ENCODE measurements at regions not wholly inside any gene's neighbourhood (a gene's known extent, or its start where the extent isn't known, plus 50 kb on each side); places are given as distances from the start of the nearest gene placed in this dataset.

DNA sequence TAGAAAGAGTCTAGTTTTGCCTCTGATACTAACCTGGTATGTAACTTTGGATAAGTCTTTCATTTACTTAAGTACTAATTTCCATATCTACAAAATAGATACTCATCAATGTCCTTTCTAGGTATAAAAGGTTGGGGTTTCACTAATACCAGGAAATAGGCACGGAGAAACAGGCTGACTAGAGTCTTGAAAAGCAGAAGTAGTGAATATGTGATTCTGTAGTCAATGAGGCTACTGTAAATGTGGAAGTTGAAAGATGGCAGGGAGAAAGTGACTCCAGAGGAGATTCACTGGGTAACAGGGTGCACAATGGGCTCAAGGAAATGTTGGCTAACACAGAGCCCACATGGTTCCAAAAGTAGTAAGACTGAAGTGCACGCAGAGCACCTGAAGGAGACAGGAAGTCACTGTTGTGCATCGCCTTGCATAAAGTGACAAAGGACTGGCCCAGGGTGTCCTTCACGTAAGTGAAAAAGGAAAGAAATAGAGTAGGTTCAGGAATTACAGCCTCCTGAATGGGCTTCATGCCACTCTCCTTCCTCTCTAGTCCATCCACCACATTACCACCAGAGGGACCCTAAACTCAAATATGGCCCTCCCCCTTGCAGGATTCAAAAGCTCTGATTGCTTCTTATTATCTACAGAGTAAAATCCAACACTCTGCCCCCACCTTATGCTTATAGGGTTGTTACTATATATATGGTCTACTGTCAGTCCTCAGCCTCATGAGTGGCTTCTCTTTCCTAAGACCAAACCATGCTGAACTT, 288.0 kb upstream of the SMARCA2 start:
- TF ChIP-seq ZNF274 (IDR thresholded peaks at IDR 0.05; ENCODE audit: low read depth, low read length) (no peak), YY1 (IDR thresholded peaks at IDR 0.05; ENCODE audit: insufficient read depth, insufficient read length) (no peak), SUZ12 (IDR thresholded peaks at IDR 0.05; ENCODE audit: extremely low read depth, insufficient read depth, insufficient read length) (no peak)

Data from NT2/D1 (cell line).